ENCODE measurements at regions not wholly inside any gene's neighbourhood (a gene's known extent, or its start where the extent isn't known, plus 50 kb on each side); places are given as distances from the start of the nearest gene placed in this dataset.

- TF ChIP-seq CTCF (IDR thresholded peaks at IDR 0.05 in 4 of 5, conservative IDR thresholded peaks at IDR 0.05 in 1 of 5) = no peak
- no peak for TF ChIP-seq POLR2A (IDR thresholded peaks at IDR 0.05)
Measured at GRCh38 chr12:22765421-22766130, 140.6 kb downstream of the ETNK1 start.

Data from gastrocnemius medialis (tissue), 4 donors.